KMS-11 (cell line): ENCODE measurements at regions not wholly inside any gene's neighbourhood (a gene's known extent, or its start where the extent isn't known, plus 50 kb on each side); places are given as distances from the start of the nearest gene placed in this dataset.

Source experiments
- H2AFZ ChIP-seq: fragments of 200-600 bp; sonication (generic); 2 replicates; pipeline ENCODE4 v1.6.1; 2016; ENCODE audit warnings: antibody characterized with exemption, mixed run types, low read depth
- H3K27ac ChIP-seq: fragments of 200-600 bp; sonication (generic); 2 replicates; pipeline ENCODE4 v1.6.1; 2016; ENCODE audit warnings: mild to moderate bottlenecking, mixed run types
- H3K27me3 ChIP-seq: fragments of 200-600 bp; sonication (generic); 2 replicates; pipeline ENCODE4 v1.6.1; 2017; ENCODE audit warnings: mild to moderate bottlenecking, low read depth, mixed run types, moderate library complexity; ENCODE audit not compliant: insufficient read depth
- H3K36me3 ChIP-seq: fragments of 200-600 bp; sonication (generic); 2 replicates; pipeline ENCODE4 v1.6.1; 2017; ENCODE audit warnings: mild to moderate bottlenecking, mixed run types; ENCODE audit not compliant: insufficient read depth
- H3K4me1 ChIP-seq: fragments of 200-600 bp; sonication (generic); 2 replicates; pipeline ENCODE4 v1.6.1; 2016; ENCODE audit warnings: mild to moderate bottlenecking, low read depth, mixed run types; ENCODE audit not compliant: poor library complexity, severe bottlenecking
- H3K4me2 ChIP-seq: fragments of 200-600 bp; sonication (generic); 2 replicates; pipeline ENCODE4 v1.7.0; 2016; ENCODE audit warnings: mild to moderate bottlenecking, mixed run types
- H3K4me3 ChIP-seq: fragments of 200-600 bp; sonication (generic); IDR thresholded peaks from 2 replicates; pipeline ENCODE4 v1.6.1; 2017; ENCODE audit warnings: low read depth, low read length, mixed read lengths; ENCODE audit not compliant: insufficient read depth
- H3K79me2 ChIP-seq: fragments of 200-600 bp; sonication (generic); 2 replicates; pipeline ENCODE4 v1.6.1; 2016; ENCODE audit warnings: low read depth, mixed run types; ENCODE audit not compliant: insufficient read depth
- H3K9ac ChIP-seq: fragments of 200-600 bp; sonication (generic); 2 replicates; pipeline ENCODE4 v1.6.1; 2016; ENCODE audit warnings: mild to moderate bottlenecking, mixed run types
- H4K20me1 ChIP-seq: fragments of 200-600 bp; sonication (generic); 2 replicates; pipeline ENCODE4 v1.6.1; 2016; ENCODE audit warnings: mild to moderate bottlenecking, mixed run types; ENCODE audit not compliant: insufficient read depth
- CTCF ChIP-seq: fragments of 200-600 bp; sonication (generic); conservative IDR thresholded peaks from 2 replicates; pipeline ENCODE4 v1.6.1; 2017; ENCODE audit warnings: low read depth, mild to moderate bottlenecking, antibody characterized with exemption, low read length, moderate library complexity, mixed read lengths

DNA sequence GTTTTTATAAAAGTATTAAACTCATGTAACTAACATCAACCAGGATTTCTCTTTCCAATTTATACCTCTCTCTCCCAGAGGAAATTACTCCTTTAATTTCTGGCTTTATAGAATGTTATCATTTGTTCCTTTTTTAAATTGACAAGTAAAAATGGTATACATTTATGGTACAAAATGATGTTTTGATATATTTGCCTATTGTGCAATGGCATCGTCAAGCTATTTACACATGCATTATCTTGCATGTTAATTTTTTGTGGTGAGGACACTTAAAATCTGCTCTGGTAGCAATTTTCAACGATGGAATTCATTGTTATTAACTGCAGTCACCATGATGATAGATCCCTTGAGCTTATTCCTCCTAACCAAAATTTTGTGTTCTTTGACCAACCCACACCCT, 149.0 kb upstream of the NAV3 start:
- H3K4me2 ChIP-seq = no peak overlapping the region
- H3K4me1 ChIP-seq = no peaks in the 10 kb centered on the region
- no peaks in the 10 kb centered on the region for H3K79me2 ChIP-seq
- no peaks in the 10 kb centered on the region for H4K20me1 ChIP-seq
- H3K36me3 ChIP-seq = no peaks in the 10 kb centered on the region
- no peak overlapping the region for H2AFZ ChIP-seq
- no peak for TF ChIP-seq CTCF
- H3K4me3 ChIP-seq = no peak overlapping the region
- H3K9ac ChIP-seq = no peak overlapping the region
- H3K27me3 ChIP-seq = no peaks in the 10 kb centered on the region
- H3K27ac ChIP-seq = no peak overlapping the region

GRCh38 chr12:77679686-77680085, 151.0 kb upstream of the NAV3 start:
- no peak for TF ChIP-seq CTCF
- Histone ChIP-seq H3K9ac (no peak overlapping the region), H3K4me2 (no peak overlapping the region), H2AFZ (no peak overlapping the region), H3K36me3 (no peaks in the 10 kb centered on the region), H4K20me1 (no peaks in the 10 kb centered on the region), H3K4me1 (no peaks in the 10 kb centered on the region), H3K79me2 (no peaks in the 10 kb centered on the region), H3K4me3 (no peak overlapping the region), H3K27ac (no peak overlapping the region), H3K27me3 (no peaks in the 10 kb centered on the region)

DNA sequence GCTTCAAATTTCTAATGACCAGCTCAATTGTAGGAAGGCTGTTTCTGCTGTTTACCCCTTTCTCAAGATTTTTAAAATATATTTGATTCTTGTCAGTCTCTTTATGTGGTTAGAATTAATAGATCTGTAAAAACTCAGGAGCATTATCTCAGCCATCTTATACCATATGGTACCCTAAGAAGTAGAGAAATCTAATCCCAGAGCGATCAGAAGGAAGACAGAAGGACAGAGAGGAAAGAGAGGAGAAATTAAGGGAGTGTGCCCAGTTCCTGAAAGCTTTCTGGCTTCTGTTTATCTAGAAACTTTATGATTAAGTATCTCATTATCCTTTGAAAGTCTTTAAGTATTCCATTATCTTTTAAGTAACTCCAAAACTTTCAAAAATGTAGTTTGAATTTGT, 152.1 kb upstream of the NAV3 start:
- Histone ChIP-seq H3K4me3 (no peak overlapping the region), H3K4me1 (no peaks in the 10 kb centered on the region), H3K27me3 (no peaks in the 10 kb centered on the region), H3K36me3 (no peaks in the 10 kb centered on the region), H3K4me2 (no peak overlapping the region), H4K20me1 (no peaks in the 10 kb centered on the region), H2AFZ (no peak overlapping the region), H3K79me2 (no peaks in the 10 kb centered on the region), H3K27ac (no peak overlapping the region), H3K9ac (no peak overlapping the region)
- TF ChIP-seq CTCF = no peak

DNA sequence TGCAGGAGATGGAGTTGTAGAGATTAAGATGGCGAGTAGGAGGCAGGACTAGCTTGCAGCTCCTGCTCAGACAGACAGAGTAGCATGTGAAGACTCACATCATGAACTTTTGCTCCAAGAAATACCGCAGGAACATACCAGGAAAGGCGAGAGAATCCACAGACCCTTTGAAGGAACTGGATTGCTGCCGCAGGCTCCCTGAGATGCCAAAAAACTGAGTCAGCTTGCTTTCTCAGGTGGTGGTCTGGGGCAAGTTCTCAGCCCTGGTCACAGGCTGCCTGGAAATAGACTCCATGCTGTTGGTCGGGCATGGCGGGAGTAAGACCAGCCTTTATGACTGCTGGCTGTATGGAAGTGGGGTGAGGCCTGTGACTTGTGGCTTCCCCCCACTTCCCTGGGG, 163.6 kb upstream of the NAV3 start:
- Histone ChIP-seq H3K4me1 (no peaks in the 10 kb centered on the region), H3K9ac (no peak overlapping the region), H3K4me2 (no peak overlapping the region), H4K20me1 (no peaks in the 10 kb centered on the region), H3K4me3 (no peak overlapping the region), H2AFZ (no peak overlapping the region), H3K27me3 (no peaks in the 10 kb centered on the region), H3K36me3 (no peaks in the 10 kb centered on the region), H3K27ac (no peak overlapping the region), H3K79me2 (no peaks in the 10 kb centered on the region)
- TF ChIP-seq CTCF = no peak

GRCh38 chr12:77648716-77649115, 182.0 kb upstream of the NAV3 start:
- no peak overlapping the region for H2AFZ ChIP-seq
- no peak overlapping the region for H3K9ac ChIP-seq
- H3K79me2 ChIP-seq = no peaks in the 10 kb centered on the region
- H3K27ac ChIP-seq = no peak overlapping the region
- no peaks in the 10 kb centered on the region for H4K20me1 ChIP-seq
- H3K4me2 ChIP-seq = no peak overlapping the region
- H3K4me3 ChIP-seq = no peak overlapping the region
- H3K4me1 ChIP-seq = no peaks in the 10 kb centered on the region
- H3K36me3 ChIP-seq = no peaks in the 10 kb centered on the region
- H3K27me3 ChIP-seq = no peaks in the 10 kb centered on the region
- TF ChIP-seq CTCF = no peak
